Activated T-helper 1 cell treated with anti-CD3 and anti-CD28 coated beads, Interleukin-12 subunit alpha, Interleukin-12 subunit beta, Interleukin-2, Interleukin-4 antibody, amounts not matched to agents 30 ng/mL and 10 ng/mL and 1 ng/mL, durations not matched to agents 14 hours and 24 hours and 36 hours (primary cell): ENCODE measurements at regions not wholly inside any gene's neighbourhood (a gene's known extent, or its start where the extent isn't known, plus 50 kb on each side); places are given as distances from the start of the nearest gene placed in this dataset.
A peak's percentile ranks its signal among the peaks of the same experiment; 100 is the strongest.

ENCODE experiments used
- DNase-seq: peaks from one replicate; pipeline ENCODE4 v3.0.0; 2021; ENCODE audit warnings: low spot score
- H3K27ac Mint-ChIP-seq: one replicate; pipeline ENCODE4 v1.8.0; 2021; ENCODE audit warnings: mild to moderate bottlenecking, mixed read lengths
- H3K27me3 Mint-ChIP-seq: one replicate; pipeline ENCODE4 v1.8.0; 2022; ENCODE audit warnings: mild to moderate bottlenecking, moderate library complexity, mixed read lengths; ENCODE audit not compliant: insufficient read depth
- H3K36me3 Mint-ChIP-seq: one replicate; pipeline ENCODE4 v1.8.0; 2021; ENCODE audit warnings: low read depth, mixed read lengths
- H3K4me1 Mint-ChIP-seq: one replicate; pipeline ENCODE4 v1.8.0; 2021; ENCODE audit warnings: low read depth, mixed read lengths
- H3K4me3 Mint-ChIP-seq: one replicate; pipeline ENCODE4 v1.8.0; 2021; ENCODE audit warnings: mild to moderate bottlenecking, moderate library complexity, mixed read lengths
- H3K9me3 Mint-ChIP-seq: one replicate; pipeline ENCODE4 v1.8.0; 2021; ENCODE audit warnings: mixed read lengths
- intact Hi-C: fragments of 100-400 bp; cut with micrococcal nuclease; formaldehyde crosslinking; loops from one replicate; pipeline ENCODE4 v1.15.1; 2024

GRCh38 chr3:59545374-59545773 is 495.5 kb upstream of the CFAP20DC start:
- peaks cover 18% of the 10 kb centered on the region for H3K4me1 Mint-ChIP-seq
- H3K9me3 Mint-ChIP-seq = peaks cover 7% of the 10 kb centered on the region
- DNase-seq = no peak
- H3K36me3 Mint-ChIP-seq = peaks cover 2% of the 10 kb centered on the region
- H3K27me3 Mint-ChIP-seq = peaks cover 2% of the 10 kb centered on the region
- intact Hi-C loops = no loop called here
- H3K4me3 Mint-ChIP-seq = no peak overlapping the region
- H3K27ac Mint-ChIP-seq = no peak overlapping the region

- intact Hi-C loops = loop anchor here (5.0 kb wide), 1 partner anchor 90 kb away; no protein-coding TSS in a partner anchor
- Mint-ChIP-seq H3K27me3 (peaks cover 2% of the 10 kb centered on the region), H3K9me3 (peaks cover 7% of the 10 kb centered on the region), H3K4me3 (no peak overlapping the region), H3K36me3 (peaks cover 2% of the 10 kb centered on the region), H3K27ac (no peak overlapping the region), H3K4me1 (peaks cover 23% of the 10 kb centered on the region)
- no peak for DNase-seq
Observed at GRCh38 chr3:59542276-59542675, 492.5 kb upstream of the CFAP20DC start.

GRCh38 chr3:59540696-59541095 is 490.9 kb upstream of the CFAP20DC start:
- DNase-seq = no peak

GRCh38 chr3:59540241-59540640 is 490.4 kb upstream of the CFAP20DC start:
- Mint-ChIP-seq H3K9me3 (peaks cover 7% of the 10 kb centered on the region), H3K27ac (no peak overlapping the region)
- intact Hi-C loops = loop anchor here (1.0 to 5.0 kb wide), 2 partner anchors 19 to 88 kb away; no protein-coding TSS in a partner anchor

More at GRCh38 chr3:59540696-59541095, 490.9 kb upstream of the CFAP20DC start:
- H3K27me3 Mint-ChIP-seq = peaks cover 2% of the 10 kb centered on the region
- peak overlapping the region; percentile 38 for H3K27ac Mint-ChIP-seq
- peaks cover 23% of the 10 kb centered on the region for H3K4me1 Mint-ChIP-seq
- peaks cover 2% of the 10 kb centered on the region for H3K36me3 Mint-ChIP-seq
- H3K9me3 Mint-ChIP-seq = peaks cover 7% of the 10 kb centered on the region
- intact Hi-C loops = loop anchor here (1.0 to 5.0 kb wide), 2 partner anchors 19 to 88 kb away; no protein-coding TSS in a partner anchor
- no peak overlapping the region for H3K4me3 Mint-ChIP-seq

GRCh38 chr3:59538753-59539432 is 489.1 kb upstream of the CFAP20DC start:
- H3K4me1 Mint-ChIP-seq = peaks cover 23% of the 10 kb centered on the region
- intact Hi-C loops = no loop called here
- H3K27me3 Mint-ChIP-seq = peaks cover 2% of the 10 kb centered on the region
- H3K9me3 Mint-ChIP-seq = peaks cover 2% of the 10 kb centered on the region
- no peak overlapping the region for H3K4me3 Mint-ChIP-seq
- no peak for DNase-seq
- no peak overlapping the region for H3K27ac Mint-ChIP-seq
- no peaks in the 10 kb centered on the region for H3K36me3 Mint-ChIP-seq

More at GRCh38 chr3:59540241-59540640, 490.4 kb upstream of the CFAP20DC start:
- DNase-seq = no peak
- peaks cover 23% of the 10 kb centered on the region for H3K4me1 Mint-ChIP-seq
- peaks cover 2% of the 10 kb centered on the region for H3K27me3 Mint-ChIP-seq
- H3K36me3 Mint-ChIP-seq = peaks cover 2% of the 10 kb centered on the region
- H3K4me3 Mint-ChIP-seq = no peak overlapping the region

- no peak overlapping the region for H3K27ac Mint-ChIP-seq
- H3K4me1 Mint-ChIP-seq = peaks cover 9% of the 10 kb centered on the region
- no peaks in the 10 kb centered on the region for H3K36me3 Mint-ChIP-seq
- no peak overlapping the region for H3K4me3 Mint-ChIP-seq
- intact Hi-C loops = no loop called here
- H3K9me3 Mint-ChIP-seq = peaks cover 2% of the 10 kb centered on the region
- H3K27me3 Mint-ChIP-seq = no peaks in the 10 kb centered on the region
- no peak for DNase-seq
Observed at GRCh38 chr3:59535791-59536221, 486.0 kb upstream of the CFAP20DC start.

GRCh38 chr3:59531994-59532393 is 482.2 kb upstream of the CFAP20DC start:
- Mint-ChIP-seq H3K27ac (no peak overlapping the region), H3K4me3 (no peak overlapping the region), H3K27me3 (no peaks in the 10 kb centered on the region), H3K36me3 (no peaks in the 10 kb centered on the region), H3K4me1 (peaks cover 7% of the 10 kb centered on the region), H3K9me3 (peaks cover 2% of the 10 kb centered on the region)
- no peak for DNase-seq
- intact Hi-C loops = no loop called here

- H3K4me1 Mint-ChIP-seq = peaks cover 9% of the 10 kb centered on the region
- no peaks in the 10 kb centered on the region for H3K27me3 Mint-ChIP-seq
- H3K36me3 Mint-ChIP-seq = no peaks in the 10 kb centered on the region
- peaks cover 3% of the 10 kb centered on the region for H3K9me3 Mint-ChIP-seq
- DNase-seq = no peak
- H3K27ac Mint-ChIP-seq = no peak overlapping the region
- intact Hi-C loops = no loop called here
- no peak overlapping the region for H3K4me3 Mint-ChIP-seq
Observed at GRCh38 chr3:59531066-59531745, 481.4 kb upstream of the CFAP20DC start.

- intact Hi-C loops = no loop called here
- Mint-ChIP-seq H3K36me3 (peaks cover 6% of the 10 kb centered on the region), H3K4me1 (peaks cover 9% of the 10 kb centered on the region), H3K27ac (no peak overlapping the region), H3K9me3 (peaks cover 18% of the 10 kb centered on the region), H3K27me3 (no peaks in the 10 kb centered on the region), H3K4me3 (no peak overlapping the region)
- DNase-seq = no peak
Observed at GRCh38 chr3:59528251-59528650, 478.4 kb upstream of the CFAP20DC start.

GRCh38 chr3:59527493-59527892 is 477.7 kb upstream of the CFAP20DC start:
- Mint-ChIP-seq H3K4me1 (peaks cover 9% of the 10 kb centered on the region), H3K9me3 (peaks cover 18% of the 10 kb centered on the region)

GRCh38 chr3:59526999-59527398 is 477.2 kb upstream of the CFAP20DC start:
- H3K4me1 Mint-ChIP-seq = peaks cover 9% of the 10 kb centered on the region
- DNase-seq = no peak
- peaks cover 11% of the 10 kb centered on the region for H3K36me3 Mint-ChIP-seq
- peaks cover 18% of the 10 kb centered on the region for H3K9me3 Mint-ChIP-seq
- no peaks in the 10 kb centered on the region for H3K27me3 Mint-ChIP-seq
- H3K4me3 Mint-ChIP-seq = no peak overlapping the region
- peak overlapping the region; percentile 19 for H3K27ac Mint-ChIP-seq
- intact Hi-C loops = loop anchor here (1.0 to 2.0 kb wide), 5 partner anchors 24 to 240 kb away; no protein-coding TSS in a partner anchor

More at GRCh38 chr3:59527493-59527892, 477.7 kb upstream of the CFAP20DC start:
- DNase-seq = no peak
- Mint-ChIP-seq H3K36me3 (peaks cover 8% of the 10 kb centered on the region), H3K27ac (peak overlapping the region; percentile 19), H3K27me3 (no peaks in the 10 kb centered on the region), H3K4me3 (no peak overlapping the region)
- intact Hi-C loops = loop anchor here (1.0 to 2.0 kb wide), 5 partner anchors 24 to 240 kb away; no protein-coding TSS in a partner anchor

- DNase-seq = no peak
- Mint-ChIP-seq H3K4me1 (peaks cover 8% of the 10 kb centered on the region), H3K9me3 (peaks cover 16% of the 10 kb centered on the region), H3K4me3 (no peak overlapping the region), H3K36me3 (peaks cover 11% of the 10 kb centered on the region), H3K27ac (no peak overlapping the region), H3K27me3 (no peaks in the 10 kb centered on the region)
- intact Hi-C loops = no loop called here
Observed at GRCh38 chr3:59522550-59522949, 472.7 kb upstream of the CFAP20DC start.

GRCh38 chr3:59519094-59519493 is 469.3 kb upstream of the CFAP20DC start:
- Mint-ChIP-seq H3K9me3 (no peaks in the 10 kb centered on the region), H3K4me3 (no peak overlapping the region), H3K36me3 (peaks cover 5% of the 10 kb centered on the region), H3K27ac (no peak overlapping the region), H3K27me3 (no peaks in the 10 kb centered on the region), H3K4me1 (no peaks in the 10 kb centered on the region)
- no peak for DNase-seq
- intact Hi-C loops = no loop called here
